Mesendoderm (in vitro differentiated cells): ENCODE measurements at regions not wholly inside any gene's neighbourhood (a gene's known extent, or its start where the extent isn't known, plus 50 kb on each side); places are given as distances from the start of the nearest gene placed in this dataset.
A peak's percentile ranks its signal among the peaks of the same experiment; 100 is the strongest.

ENCODE experiments used
- DNase-seq: peaks from one replicate; pipeline ENCODE4 v3.0.0; 2013
- H2AK5ac ChIP-seq: 2 replicates; pipeline ENCODE4 v1.6.1; 2013; ENCODE audit warnings: low read length, inconsistent platforms
- H2BK120ac ChIP-seq: 2 replicates; pipeline ENCODE4 v1.6.1; 2013; ENCODE audit warnings: low read depth, mild to moderate bottlenecking, low read length, moderate library complexity, mixed read lengths
- H2BK15ac ChIP-seq: replicated peaks from 2 replicates; pipeline ENCODE4 v1.6.1; 2013; ENCODE audit warnings: low read depth, mild to moderate bottlenecking, moderate library complexity
- H2BK5ac ChIP-seq: 2 replicates; pipeline ENCODE4 v1.6.1; 2013; ENCODE audit warnings: low read length, inconsistent platforms
- H3K18ac ChIP-seq: 2 replicates; pipeline ENCODE4 v1.6.1; 2013; ENCODE audit warnings: mild to moderate bottlenecking, low read length, mixed read lengths
- H3K23ac ChIP-seq: one replicate; pipeline ENCODE4 v1.6.1; 2013; ENCODE audit warnings: low read length
- H3K27ac ChIP-seq: 2 replicates; pipeline ENCODE4 v1.5.1; 2013; ENCODE audit warnings: low read depth, mild to moderate bottlenecking, inconsistent platforms, low read length, moderate library complexity
- H3K27me3 ChIP-seq: 2 replicates; pipeline ENCODE4 v1.6.1; 2013; ENCODE audit warnings: low read length, control low read depth, mild to moderate bottlenecking, inconsistent platforms; ENCODE audit not compliant: insufficient read depth, poor library complexity
- H3K36me3 ChIP-seq: 2 replicates; pipeline ENCODE4 v1.6.1; 2013; ENCODE audit warnings: low read length, inconsistent platforms; ENCODE audit not compliant: control insufficient read depth, insufficient read depth
- H3K4ac ChIP-seq: one replicate; pipeline ENCODE4 v1.6.1; 2013; ENCODE audit warnings: low read depth, mild to moderate bottlenecking, low read length, moderate library complexity
- H3K4me1 ChIP-seq: 2 replicates; pipeline ENCODE4 v1.6.1; 2013; ENCODE audit warnings: low read depth, low read length, inconsistent platforms; ENCODE audit not compliant: control insufficient read depth
- H3K4me2 ChIP-seq: 2 replicates; pipeline ENCODE4 v1.6.1; 2013; ENCODE audit warnings: low read length
- H3K4me3 ChIP-seq: 2 replicates; pipeline ENCODE4 v1.5.1; 2013; ENCODE audit warnings: mild to moderate bottlenecking, low read length
- H3K56ac ChIP-seq: one replicate; pipeline ENCODE4 v1.6.1; 2013; ENCODE audit warnings: low read length
- H3K79me1 ChIP-seq: 2 replicates; pipeline ENCODE4 v1.6.1; 2013; ENCODE audit warnings: low read length, inconsistent platforms
- H3K79me2 ChIP-seq: 2 replicates; pipeline ENCODE4 v1.6.1; 2013; ENCODE audit warnings: mild to moderate bottlenecking, low read length; ENCODE audit not compliant: control insufficient read depth, insufficient read depth
- H3K9ac ChIP-seq: 2 replicates; pipeline ENCODE4 v1.6.1; 2013; ENCODE audit warnings: low read length, inconsistent platforms
- H4K5ac ChIP-seq: one replicate; pipeline ENCODE4 v1.6.1; 2013; ENCODE audit warnings: low read length
- H4K8ac ChIP-seq: one replicate; pipeline ENCODE4 v1.6.1; 2013; ENCODE audit warnings: low read depth, mild to moderate bottlenecking, control low read depth, low read length, moderate library complexity
- WGBS: extraction: QIAGEN DNeasy Blood & Tissue Kit; methylation state at CpG from one replicate; pipeline ENCODE4 v1.1.7; 2013; ENCODE audit warnings: low lambda C conversion rate, missing lambda C conversion rate; ENCODE audit not compliant: insufficient coverage; ENCODE audit errors: extremely low coverage; 5-methylcytosine and 5-hydroxymethylcytosine counted together

DNA sequence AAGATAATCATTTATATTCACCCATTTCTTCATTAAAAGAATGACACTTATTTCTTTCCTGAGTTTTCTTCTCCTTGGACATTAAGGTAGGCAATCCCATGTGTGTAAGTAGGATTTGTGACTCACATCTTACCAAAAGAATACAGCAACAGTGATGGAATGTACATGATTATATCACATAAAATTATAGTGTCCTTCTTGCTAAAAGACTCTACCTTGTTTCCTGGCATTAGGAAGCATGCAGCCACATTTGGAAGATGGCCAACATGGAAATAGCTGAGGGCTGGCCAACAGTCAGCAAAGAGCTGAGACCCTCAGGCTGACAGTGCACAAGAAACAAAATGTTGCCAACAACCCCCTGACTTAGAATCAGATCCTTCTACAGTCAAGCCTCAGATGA lies 327.9 kb upstream of the MARCKS start:
- Histone ChIP-seq H2BK5ac (no peak overlapping the region), H3K4me1 (no peaks in the 10 kb centered on the region), H3K9ac (no peak overlapping the region), H3K4ac (no peak overlapping the region), H2AK5ac (no peak overlapping the region), H3K23ac (no peak overlapping the region), H2BK15ac (no peak overlapping the region), H3K27ac (no peak overlapping the region), H3K18ac (no peak overlapping the region), H3K4me3 (no peak overlapping the region), H3K56ac (no peak overlapping the region), H4K8ac (no peak overlapping the region), H3K79me1 (no peaks in the 10 kb centered on the region), H3K36me3 (no peaks in the 10 kb centered on the region), H3K79me2 (no peaks in the 10 kb centered on the region), H4K5ac (no peak overlapping the region), H3K27me3 (no peaks in the 10 kb centered on the region), H3K4me2 (no peak overlapping the region), H2BK120ac (no peak overlapping the region)
- no peak for DNase-seq

DNA sequence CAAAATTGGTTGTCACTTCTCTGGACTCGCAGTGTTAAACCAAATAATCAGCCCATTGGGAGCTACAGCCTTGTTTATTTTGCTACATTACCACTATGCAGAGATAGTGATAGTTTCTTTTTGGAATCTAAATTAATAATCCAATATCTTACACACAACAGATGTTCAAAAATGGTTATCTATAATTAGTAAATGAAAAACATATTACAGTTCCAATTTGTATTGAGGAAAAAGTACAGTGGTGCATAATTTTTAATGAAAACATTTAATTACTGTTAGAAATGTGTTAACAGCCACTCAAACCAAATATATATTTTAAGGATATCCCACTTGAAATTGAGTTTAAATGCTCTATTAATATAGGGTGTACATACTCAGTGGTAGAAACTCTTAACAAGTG lies 327.3 kb upstream of the MARCKS start:
- no CpG with 5 or more reads among the region's 1 CpG for WGBS
- DNase-seq: no peak
- no peaks in the 10 kb centered on the region for H3K4me1 ChIP-seq
- no peak overlapping the region for H3K4me3 ChIP-seq
- no peak overlapping the region for H3K27ac ChIP-seq
- no peaks in the 10 kb centered on the region for H3K27me3 ChIP-seq
- no peak overlapping the region for H3K23ac ChIP-seq
- no peak overlapping the region for H2BK120ac ChIP-seq
- no peak overlapping the region for H2AK5ac ChIP-seq
- H3K79me1 ChIP-seq: no peaks in the 10 kb centered on the region
- no peak overlapping the region for H4K8ac ChIP-seq
- no peak overlapping the region for H4K5ac ChIP-seq
- no peak overlapping the region for H3K18ac ChIP-seq
- H3K79me2 ChIP-seq: no peaks in the 10 kb centered on the region
- no peak overlapping the region for H3K4me2 ChIP-seq
- no peak overlapping the region for H3K9ac ChIP-seq
- H3K36me3 ChIP-seq: no peaks in the 10 kb centered on the region
- H2BK5ac ChIP-seq: no peak overlapping the region
- H2BK15ac ChIP-seq: no peak overlapping the region
- H3K56ac ChIP-seq: no peak overlapping the region
- no peak overlapping the region for H3K4ac ChIP-seq

DNA sequence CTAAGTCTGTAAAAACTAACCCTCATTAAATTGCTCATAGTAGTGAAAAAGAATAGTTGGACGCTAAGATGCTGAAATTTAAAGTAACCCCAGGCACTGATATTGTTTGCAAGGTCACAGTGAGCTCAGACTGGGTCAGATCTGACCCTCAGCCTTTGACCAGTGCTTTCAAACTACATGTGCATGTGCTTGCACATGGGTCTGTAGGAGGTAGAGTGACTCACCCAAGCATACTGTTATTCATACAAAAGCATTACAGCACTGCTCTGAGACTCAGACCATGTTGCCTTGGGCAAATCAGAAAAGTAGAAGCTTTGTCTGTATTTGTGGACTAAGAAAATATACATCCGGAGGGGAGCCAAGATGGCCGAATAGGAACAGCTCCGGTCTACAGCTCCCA lies 326.4 kb upstream of the MARCKS start:
- Histone ChIP-seq H3K36me3 (no peaks in the 10 kb centered on the region), H3K23ac (no peak overlapping the region), H3K4me2 (no peak overlapping the region), H3K18ac (no peak overlapping the region), H2BK120ac (no peak overlapping the region), H3K4me1 (no peaks in the 10 kb centered on the region), H3K27me3 (no peaks in the 10 kb centered on the region), H3K56ac (no peak overlapping the region), H3K79me2 (no peaks in the 10 kb centered on the region), H3K4ac (no peak overlapping the region), H3K4me3 (no peak overlapping the region), H3K79me1 (no peaks in the 10 kb centered on the region), H4K8ac (no peak overlapping the region), H4K5ac (no peak overlapping the region), H2AK5ac (no peak overlapping the region), H3K27ac (no peak overlapping the region), H3K9ac (no peak overlapping the region), H2BK5ac (no peak overlapping the region), H2BK15ac (no peak overlapping the region)
- WGBS: no CpG with 5 or more reads among the region's 4 CpGs
- no peak for DNase-seq

DNA sequence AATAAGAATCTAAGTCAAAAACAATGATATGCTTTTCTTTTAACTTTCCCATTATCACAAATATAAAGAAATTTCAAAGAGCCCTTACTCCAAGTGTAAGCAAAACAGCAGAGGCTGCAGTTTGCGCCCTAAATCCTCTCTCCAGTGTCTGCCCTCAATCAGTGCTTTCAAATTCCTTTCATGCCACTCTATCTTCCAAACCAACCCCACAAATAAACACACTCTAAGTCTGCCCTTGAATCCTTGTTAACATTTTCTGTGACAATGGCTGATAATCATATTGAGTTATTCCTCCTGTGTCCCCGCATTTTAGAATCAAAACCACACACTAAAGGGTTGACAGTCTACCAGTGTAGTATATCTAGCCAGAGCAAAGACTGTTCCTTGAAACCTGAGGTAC lies 317.9 kb upstream of the MARCKS start:
- Histone ChIP-seq H3K36me3 (no peaks in the 10 kb centered on the region), H3K4me1 (no peaks in the 10 kb centered on the region), H3K4me2 (no peak overlapping the region), H3K9ac (no peak overlapping the region), H2BK120ac (no peak overlapping the region), H3K4ac (no peak overlapping the region), H3K79me2 (no peaks in the 10 kb centered on the region), H3K79me1 (no peaks in the 10 kb centered on the region), H3K27ac (no peak overlapping the region), H3K56ac (no peak overlapping the region), H2BK15ac (no peak overlapping the region), H2BK5ac (no peak overlapping the region), H4K8ac (no peak overlapping the region), H2AK5ac (no peak overlapping the region), H4K5ac (no peak overlapping the region), H3K27me3 (no peaks in the 10 kb centered on the region), H3K23ac (no peak overlapping the region), H3K18ac (no peak overlapping the region), H3K4me3 (no peak overlapping the region)
- peak; percentile 16 for DNase-seq
- no CpG with 5 or more reads among the region's 2 CpGs for WGBS

DNA sequence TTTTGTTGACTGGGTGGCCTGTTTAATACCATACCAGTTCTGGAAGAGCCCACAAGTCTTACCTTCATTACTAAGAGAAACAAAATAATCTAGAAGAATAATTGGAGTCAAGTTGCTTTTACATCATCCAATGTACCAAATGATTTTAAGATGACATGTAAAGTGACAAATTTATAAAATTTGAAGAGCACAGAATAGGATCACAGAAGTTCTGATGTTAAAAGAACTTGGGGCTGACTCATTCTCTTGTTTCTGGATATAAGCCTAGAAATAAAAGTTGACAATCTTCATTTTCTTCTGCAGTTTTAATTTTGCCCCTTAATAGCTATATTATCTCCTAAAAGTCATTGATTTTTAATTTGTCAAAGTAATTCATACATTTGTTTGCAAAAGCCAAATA lies 317.5 kb upstream of the MARCKS start:
- no peak overlapping the region for H2BK120ac ChIP-seq
- no peak overlapping the region for H2BK5ac ChIP-seq
- H3K4ac ChIP-seq: no peak overlapping the region
- no peak overlapping the region for H3K4me3 ChIP-seq
- no peaks in the 10 kb centered on the region for H3K4me1 ChIP-seq
- H2BK15ac ChIP-seq: no peak overlapping the region
- H3K23ac ChIP-seq: no peak overlapping the region
- H2AK5ac ChIP-seq: no peak overlapping the region
- H4K5ac ChIP-seq: no peak overlapping the region
- no peaks in the 10 kb centered on the region for H3K79me1 ChIP-seq
- H3K4me2 ChIP-seq: no peak overlapping the region
- no peaks in the 10 kb centered on the region for H3K36me3 ChIP-seq
- H3K56ac ChIP-seq: no peak overlapping the region
- no peaks in the 10 kb centered on the region for H3K27me3 ChIP-seq
- no peaks in the 10 kb centered on the region for H3K79me2 ChIP-seq
- no peak overlapping the region for H3K9ac ChIP-seq
- no peak for DNase-seq
- H4K8ac ChIP-seq: no peak overlapping the region
- H3K27ac ChIP-seq: no peak overlapping the region
- no peak overlapping the region for H3K18ac ChIP-seq

DNA sequence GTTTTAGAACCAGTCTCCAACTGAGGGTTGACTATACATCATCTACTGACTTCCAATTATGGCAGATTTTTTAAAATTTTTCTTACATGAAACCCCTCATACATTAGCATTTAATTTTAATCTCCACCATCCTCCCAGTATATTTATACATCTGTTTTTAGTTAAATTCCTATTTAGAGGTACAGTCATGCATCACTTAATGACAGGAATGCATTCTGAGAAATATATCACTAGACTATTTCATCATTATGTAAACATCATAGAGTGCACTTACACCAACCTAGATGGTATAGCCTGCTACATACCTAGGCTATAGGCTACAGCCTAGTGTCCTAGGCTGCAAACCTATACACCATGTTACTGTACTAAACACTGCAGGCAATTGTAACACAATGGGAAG lies 316.7 kb upstream of the MARCKS start:
- Histone ChIP-seq H3K27me3 (no peaks in the 10 kb centered on the region), H3K4me2 (no peak overlapping the region), H2BK120ac (no peak overlapping the region), H3K4me1 (no peaks in the 10 kb centered on the region), H3K36me3 (no peaks in the 10 kb centered on the region), H3K79me1 (no peaks in the 10 kb centered on the region), H2AK5ac (no peak overlapping the region), H3K56ac (no peak overlapping the region), H3K4me3 (no peak overlapping the region), H3K9ac (no peak overlapping the region), H3K79me2 (no peaks in the 10 kb centered on the region), H2BK5ac (no peak overlapping the region), H2BK15ac (no peak overlapping the region), H3K27ac (no peak overlapping the region), H3K4ac (no peak overlapping the region), H4K8ac (no peak overlapping the region), H4K5ac (no peak overlapping the region), H3K18ac (no peak overlapping the region), H3K23ac (no peak overlapping the region)
- no peak for DNase-seq
